Prostate gland (tissue), 2 donors: ENCODE measurements at regions not wholly inside any gene's neighbourhood (a gene's known extent, or its start where the extent isn't known, plus 50 kb on each side); places are given as distances from the start of the nearest gene placed in this dataset.

ENCODE experiments used
- CTCF ChIP-seq, 4 experiments: fragments of 200-600 bp in 2 of 4; fragments of 450-650 bp in 2 of 4; sonication (generic) in 2 of 4; IDR thresholded peaks; 1 replicate in 3 of 4; 2 replicates in 1 of 4; pipeline ENCODE4 v1.5.1; 2016 to 2019; ENCODE audit warnings: antibody characterized with exemption in 4 of 4, mild to moderate bottlenecking in 2 of 4, moderate library complexity in 2 of 4
- POLR2A ChIP-seq: fragments of 450-650 bp; IDR thresholded peaks from one replicate; pipeline ENCODE4 v1.6.1; 2016; ENCODE audit warnings: antibody characterized with exemption, mild to moderate bottlenecking
- POLR2AphosphoS5 ChIP-seq: sonication (generic); formaldehyde crosslinking; IDR thresholded peaks from one replicate; pipeline ENCODE4 v1.6.1; 2017; ENCODE audit warnings: antibody characterized with exemption

- no peak for TF ChIP-seq CTCF (IDR thresholded peaks at IDR 0.05)
- no peak for TF ChIP-seq POLR2A
- TF ChIP-seq POLR2AphosphoS5, result no peak
Measured at GRCh38 chr5:12959713-12960112, 984.8 kb downstream of the DNAH5 start.
